GM12878 (cell line): ENCODE measurements at regions not wholly inside any gene's neighbourhood (a gene's known extent, or its start where the extent isn't known, plus 50 kb on each side); places are given as distances from the start of the nearest gene placed in this dataset.

ENCODE experiments used
- ATAC-seq: fragments of 200-7000 bp; cut with Tn5 transposase; 3 replicates; pipeline ENCODE4 v1.9.1; 2020; ENCODE audit warnings: mild to moderate bottlenecking, moderate library complexity
- BruUV-seq: library from RNA; stranded (reverse); fragments of 400-500 nt; replicated peaks from 2 replicates; lab custom pipeline; 2021; lab: Mats Ljungman, UMichigan
- CTCF ChIA-PET: fragments of 300-600 bp; sonication (Branson Sonifier 250); formaldehyde crosslinking; extraction: SDS; loops from one replicate; lab custom pipeline; 2021; ENCODE audit warnings: inconsistent platforms; lab: Yijun Ruan, JAX
- POLR2A ChIA-PET: fragments of 350-600 bp; formaldehyde crosslinking; extraction: SDS; loops from one replicate; lab custom pipeline; 2021; ENCODE audit warnings: inconsistent platforms; lab: Charles Lee
- RAD21 ChIA-PET: fragments of 300-600 bp; sonication (Branson Sonifier 250); formaldehyde crosslinking; loops from one replicate; lab custom pipeline; 2023; ENCODE audit warnings: antibody characterized with exemption; ENCODE audit not compliant: unreplicated experiment; lab: Charles Lee
- SMC1A ChIA-PET: fragments of 300-600 bp; sonication (Branson Sonifier 250); formaldehyde crosslinking; loops from one replicate; lab custom pipeline; 2023; ENCODE audit not compliant: unreplicated experiment, uncharacterized antibody; lab: Charles Lee
- DNase-seq: peaks from one replicate; pipeline ENCODE4 v3.0.0-alpha.2; 2011; ENCODE audit warnings: low read depth, low spot score
- FAIRE-seq: peaks from 3 replicates; lab custom pipeline; 2011; peaks lifted over from hg19 to GRCh38; lab: Jason Lieb, UNC
- H2AFZ ChIP-seq: 2 replicates; pipeline ENCODE4 v1.6.0; 2011; ENCODE audit warnings: low read depth, low read length, control low read depth; ENCODE audit not compliant: control insufficient read depth
- H3K27ac ChIP-seq: 2 replicates; pipeline ENCODE4 v1.5.1; 2011; ENCODE audit warnings: control low read depth; ENCODE audit not compliant: control insufficient read depth, insufficient read depth
- H3K27me3 ChIP-seq, 2 experiments: replicated peaks in 1 of 2; 2 replicates each; pipeline versions ENCODE4 v1.6.0 to v1.6.1; 2011; ENCODE audit warnings: low read length in 1 of 2; ENCODE audit not compliant: control insufficient read depth in 2 of 2, insufficient read depth in 2 of 2
- H3K36me3 ChIP-seq, 2 experiments: 2 replicates each; pipeline ENCODE4 v1.5.1; 2011; ENCODE audit warnings: low read length in 1 of 2; ENCODE audit not compliant: control insufficient read depth in 2 of 2, insufficient read depth in 2 of 2
- H3K4me1 ChIP-seq: 2 replicates; pipeline ENCODE4 v1.6.1; 2011; ENCODE audit warnings: mild to moderate bottlenecking, low read length, moderate library complexity, mixed read lengths; ENCODE audit not compliant: control insufficient read depth, insufficient read depth
- H3K4me2 ChIP-seq: 2 replicates; pipeline ENCODE4 v1.6.0; 2011; ENCODE audit warnings: control low read depth; ENCODE audit not compliant: control insufficient read depth, insufficient read depth
- H3K4me3 ChIP-seq: fragments of 200-600 bp; sonication (generic); 2 replicates; pipeline ENCODE4 v1.5.1; 2016
- H3K79me2 ChIP-seq: 2 replicates; pipeline ENCODE4 v1.6.0; 2011; ENCODE audit warnings: low read length; ENCODE audit not compliant: control insufficient read depth, insufficient read depth
- H3K9ac ChIP-seq: 2 replicates; pipeline ENCODE4 v1.8.0; 2011; ENCODE audit warnings: low read length, control low read depth, mixed read lengths; ENCODE audit not compliant: control insufficient read depth, insufficient read depth
- H3K9me3 ChIP-seq: replicated peaks from 3 replicates; pipeline ENCODE4 v1.5.1; 2011; ENCODE audit warnings: mild to moderate bottlenecking, low read length; ENCODE audit not compliant: control insufficient read depth, insufficient read depth
- H4K20me1 ChIP-seq: 2 replicates; pipeline ENCODE4 v1.6.0; 2011; ENCODE audit not compliant: control insufficient read depth, insufficient read depth
- CHD1 ChIP-seq: IDR thresholded peaks from 2 replicates; pipeline ENCODE4 v1.6.1; 2012; ENCODE audit warnings: low read depth, low read length, improper control_type of control experiment
- CHD4 ChIP-seq: fragments of 200-600 bp; sonication (generic); IDR thresholded peaks from 2 replicates; pipeline ENCODE4 v1.6.1; 2016; ENCODE audit warnings: mild to moderate bottlenecking
- CTCF ChIP-seq, 3 experiments: IDR thresholded peaks in 2 of 3; conservative IDR thresholded peaks in 1 of 3; 2 replicates each; pipeline ENCODE4 v1.5.1; 2011; ENCODE audit warnings: low read depth in 3 of 3, low read length in 3 of 3, mild to moderate bottlenecking in 3 of 3, control low read depth in 2 of 3, moderate library complexity in 2 of 3, inconsistent platforms in 1 of 3, mixed read lengths in 1 of 3; ENCODE audit not compliant: control insufficient read depth in 2 of 3, insufficient read depth in 1 of 3; ENCODE audit errors: extremely low read depth in 1 of 3
- E2F8 ChIP-seq: fragments of 450-650 bp; IDR thresholded peaks from 2 replicates; pipeline ENCODE4 v1.6.1; 2018; ENCODE audit warnings: mild to moderate bottlenecking, low read depth, moderate library complexity; ENCODE audit not compliant: partially characterized antibody
- ESRRA ChIP-seq: IDR thresholded peaks from 2 replicates; pipeline ENCODE4 v1.6.1; 2012; ENCODE audit warnings: mild to moderate bottlenecking, low read length, improper control_type of control experiment
- IKZF2 ChIP-seq, 2 experiments: fragments of 450-650 bp; IDR thresholded peaks; 2 replicates each; pipeline ENCODE4 v1.6.1; 2017; ENCODE audit warnings: mild to moderate bottlenecking in 2 of 2, moderate library complexity in 2 of 2
- IRF4 ChIP-seq: IDR thresholded peaks from 2 replicates; pipeline ENCODE4 v1.6.1; 2011; ENCODE audit warnings: low read depth, low read length
- MTA3 ChIP-seq: IDR thresholded peaks from 2 replicates; pipeline ENCODE4 v1.6.1; 2012; ENCODE audit warnings: low read length, inconsistent platforms, borderline replicate concordance
- NRF1 ChIP-seq: conservative IDR thresholded peaks from 2 replicates; pipeline ENCODE4 v1.6.1; 2011; ENCODE audit warnings: mild to moderate bottlenecking, low read depth, low read length, improper control_type of control experiment
- PML ChIP-seq: IDR thresholded peaks from 2 replicates; pipeline ENCODE4 v1.6.1; 2012; ENCODE audit warnings: low read length, inconsistent platforms
- POU2F2 ChIP-seq: IDR thresholded peaks from 3 replicates; pipeline ENCODE4 v1.6.1; 2011; ENCODE audit warnings: low read depth, mild to moderate bottlenecking, low read length, borderline replicate concordance
- RELA ChIP-seq: fragments of 450-650 bp; IDR thresholded peaks from 2 replicates; pipeline ENCODE4 v1.8.0; 2014; ENCODE audit warnings: borderline replicate concordance; ENCODE audit not compliant: partially characterized antibody
- SMAD1 ChIP-seq: fragments of 450-650 bp; IDR thresholded peaks from 2 replicates; pipeline ENCODE4 v1.6.1; 2018; ENCODE audit warnings: mild to moderate bottlenecking, low read depth; ENCODE audit not compliant: partially characterized antibody
- SUZ12 ChIP-seq: fragments of 200-600 bp; sonication (generic); IDR thresholded peaks from one replicate; pipeline ENCODE4 v1.6.1; 2018; ENCODE audit warnings: antibody characterized with exemption, mild to moderate bottlenecking; ENCODE audit not compliant: unreplicated experiment
- WRNIP1 ChIP-seq: IDR thresholded peaks from 2 replicates; pipeline ENCODE4 v1.6.1; 2011; ENCODE audit warnings: low read depth, low read length, improper control_type of control experiment, borderline replicate concordance
- YBX1 ChIP-seq: fragments of 450-650 bp; IDR thresholded peaks from 2 replicates; pipeline ENCODE4 v1.6.1; 2016; ENCODE audit warnings: antibody characterized with exemption
- ZBED1 ChIP-seq: IDR thresholded peaks from 2 replicates; pipeline ENCODE4 v1.6.1; 2016; ENCODE audit warnings: borderline replicate concordance
- ZNF217 ChIP-seq: fragments of 450-650 bp; IDR thresholded peaks from 2 replicates; pipeline ENCODE4 v1.6.1; 2017; ENCODE audit warnings: antibody characterized with exemption, mild to moderate bottlenecking
- ZSCAN29 ChIP-seq: fragments of 450-650 bp; IDR thresholded peaks from 2 replicates; pipeline ENCODE4 v1.6.1; 2017; ENCODE audit warnings: mild to moderate bottlenecking, moderate library complexity
- WGBS: methylation state at CpG from one replicate; pipeline ENCODE4 v1.1.6; 2016; ENCODE audit warnings: low lambda C conversion rate; ENCODE audit not compliant: insufficient replicate concordance, insufficient coverage; ENCODE audit errors: missing lambda C conversion rate; 5-methylcytosine and 5-hydroxymethylcytosine counted together
- in situ Hi-C: fragments of 300-500 bp; cut with MboI; formaldehyde crosslinking; loops from 9 replicates; pipeline ENCODE4 v1.14.3; 2018; ENCODE audit warnings: mixed read lengths
- intact Hi-C: fragments of 100-400 bp; cut with micrococcal nuclease; formaldehyde crosslinking; loops from one replicate; pipeline ENCODE4 v1.14.2; 2022; ENCODE audit not compliant: unreplicated experiment
- TF ChIP-seq, protein P1 (sequence below): IDR thresholded peaks from 2 replicates; pipeline ENCODE4 v1.6.1; 2012; ENCODE audit warnings: low read depth, low read length, improper control_type of control experiment

DNA sequence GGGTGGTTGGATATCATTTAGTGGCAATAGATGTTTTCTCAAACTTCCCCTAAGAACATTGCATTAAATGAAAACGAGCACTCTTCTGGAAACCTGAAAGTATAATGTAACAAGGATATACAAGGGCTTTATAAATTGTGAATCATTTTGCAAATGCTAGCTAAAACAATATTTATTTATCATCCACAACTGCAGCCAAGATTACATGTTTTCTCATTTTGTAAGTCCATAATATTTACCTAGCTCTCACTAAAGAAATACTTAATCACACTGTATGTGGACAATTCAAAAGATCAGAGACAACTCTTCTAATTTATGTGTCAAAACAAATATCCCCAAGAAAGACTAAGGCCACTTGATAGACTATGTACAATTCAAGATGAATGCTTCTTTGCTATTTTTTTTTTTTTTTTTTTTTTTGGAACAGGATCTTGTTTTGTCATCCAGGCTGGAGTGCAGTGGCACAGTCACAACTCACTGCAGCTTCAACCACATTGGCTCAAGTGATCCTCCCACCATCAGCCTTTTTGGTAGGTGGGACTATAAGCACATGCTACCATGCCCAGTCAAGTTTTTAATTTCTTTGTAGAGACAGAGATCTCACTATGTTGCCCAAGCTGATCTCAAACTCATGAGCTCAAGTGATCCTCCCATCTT is 427.7 kb upstream of the THBS1 start (continued):
- TF ChIP-seq, protein P1, sequence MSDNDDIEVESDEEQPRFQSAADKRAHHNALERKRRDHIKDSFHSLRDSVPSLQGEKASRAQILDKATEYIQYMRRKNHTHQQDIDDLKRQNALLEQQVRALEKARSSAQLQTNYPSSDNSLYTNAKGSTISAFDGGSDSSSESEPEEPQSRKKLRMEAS = no peak
- TF ChIP-seq RELA = no peak
- no peak for TF ChIP-seq YBX1
- TF ChIP-seq NRF1 = no peak
- TF ChIP-seq MTA3 = no peak
- no peak for TF ChIP-seq SMAD1
- no peak for TF ChIP-seq IRF4

DNA sequence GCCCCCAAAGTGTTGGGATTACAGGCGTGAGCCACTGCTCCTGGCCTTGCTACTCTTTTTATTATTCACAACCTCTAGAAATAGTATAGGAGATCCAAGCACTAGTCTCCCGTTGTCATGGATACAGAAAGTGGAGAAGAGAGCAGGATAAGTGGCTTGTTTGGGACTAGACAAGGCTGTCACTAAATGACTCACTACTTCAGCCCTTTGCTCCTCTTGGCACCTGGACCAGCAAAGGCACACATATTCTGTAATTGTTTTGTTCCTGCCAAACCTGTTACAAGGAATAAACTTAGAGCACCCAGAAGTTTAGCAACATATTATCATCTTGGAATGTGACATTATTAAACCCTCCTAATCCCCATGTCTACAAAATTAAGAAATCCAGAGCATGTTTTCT is 427.2 kb upstream of the THBS1 start:
- intact Hi-C loops (no loop called here), in situ Hi-C loops (no loop called here)
- DNase-seq (no peak), FAIRE-seq (no peak), ATAC-seq (no peak)
- CTCF ChIA-PET = interaction anchor here (0.5 to 1.0 kb wide), 2 partner anchors 9 to 32 kb away, joined by 3 read pairs; no protein-coding TSS in a partner anchor
- no peak overlapping the region for H3K9ac ChIP-seq
- no peaks in the 10 kb centered on the region for H3K9me3 ChIP-seq
- TF ChIP-seq NRF1 = no peak
- no peak for TF ChIP-seq CHD4
- TF ChIP-seq IKZF2 (IDR thresholded peaks at IDR 0.05) = no peak
- TF ChIP-seq POU2F2 = no peak
- TF ChIP-seq SUZ12 = no peak
- no peak for TF ChIP-seq ZSCAN29
- no peak for TF ChIP-seq RELA
- no peak for TF ChIP-seq E2F8
- no peak for TF ChIP-seq ESRRA
- TF ChIP-seq ZNF217 = no peak
- TF ChIP-seq SMAD1 = no peak
- no peak for TF ChIP-seq CHD1
- no peak for TF ChIP-seq ZBED1
- no peak for TF ChIP-seq CTCF (IDR thresholded peaks at IDR 0.05 in 2 of 3, conservative IDR thresholded peaks at IDR 0.05 in 1 of 3; ENCODE audit: control insufficient read depth in 2 of 3, extremely low read depth in 1 of 3, insufficient read depth in 1 of 3, low read depth in 3 of 3, low read length in 3 of 3)
- no peak for TF ChIP-seq PML
- no peak for TF ChIP-seq WRNIP1
- H3K36me3 ChIP-seq = no peaks in the 10 kb centered on the region
- H3K27me3 ChIP-seq = no peaks in the 10 kb centered on the region
- H4K20me1 ChIP-seq = no peaks in the 10 kb centered on the region
- no peak overlapping the region for H3K27ac ChIP-seq
- SMC1A ChIA-PET = interaction anchor here (1.2 kb wide), 1 partner anchor 9 kb away, joined by 4 read pairs; no protein-coding TSS in a partner anchor
- H3K4me2 ChIP-seq = no peak overlapping the region
- H3K79me2 ChIP-seq = no peaks in the 10 kb centered on the region
- POLR2A ChIA-PET = interaction anchor here (0.6 kb wide), 1 partner anchor 22 kb away, joined by 3 read pairs; no protein-coding TSS in a partner anchor
- H3K4me1 ChIP-seq = no peaks in the 10 kb centered on the region
- RAD21 ChIA-PET = interaction anchor here (0.9 kb wide), 1 partner anchor 500 kb away, joined by 3 read pairs; no protein-coding TSS in a partner anchor
- 25% methylated on average over 2 of the region's 2 CpGs for WGBS
- H3K4me3 ChIP-seq = no peak overlapping the region
- H2AFZ ChIP-seq = no peak overlapping the region
- BruUV-seq = no TSS peak
